NCI-H2171 (cell line): ENCODE measurements at regions not wholly inside any gene's neighbourhood (a gene's known extent, or its start where the extent isn't known, plus 50 kb on each side); places are given as distances from the start of the nearest gene placed in this dataset.

Experiments
- DNase-seq: peaks from one replicate; lab custom pipeline; 2025; lab: John Stamatoyannopoulos, UW

- DNase-seq = no peak
Observed at GRCh38 chr3:10555263-10555662, 49.9 kb upstream of the ATP2B2 start.

DNA sequence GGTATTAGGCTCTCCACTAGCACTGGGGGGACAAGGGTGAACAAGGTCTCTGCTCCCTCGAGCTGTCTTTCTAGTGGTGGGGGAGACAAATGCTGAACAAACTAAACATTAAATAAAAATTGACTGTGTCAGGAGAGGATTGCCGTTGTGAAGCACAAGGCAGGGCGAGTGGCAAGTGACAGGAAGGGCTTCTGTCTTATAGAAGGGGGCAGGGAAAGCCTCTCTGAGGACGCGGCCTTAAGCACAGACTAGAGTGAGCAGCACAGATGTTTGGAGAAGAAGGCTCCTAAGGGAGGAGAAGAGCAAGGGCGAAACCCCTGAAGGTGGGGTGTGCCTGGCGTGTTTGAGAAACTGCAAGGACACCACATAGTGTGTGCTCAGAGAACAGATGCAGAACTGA is 50.9 kb upstream of the ATP2B2 start:
- no peak for DNase-seq

DNA sequence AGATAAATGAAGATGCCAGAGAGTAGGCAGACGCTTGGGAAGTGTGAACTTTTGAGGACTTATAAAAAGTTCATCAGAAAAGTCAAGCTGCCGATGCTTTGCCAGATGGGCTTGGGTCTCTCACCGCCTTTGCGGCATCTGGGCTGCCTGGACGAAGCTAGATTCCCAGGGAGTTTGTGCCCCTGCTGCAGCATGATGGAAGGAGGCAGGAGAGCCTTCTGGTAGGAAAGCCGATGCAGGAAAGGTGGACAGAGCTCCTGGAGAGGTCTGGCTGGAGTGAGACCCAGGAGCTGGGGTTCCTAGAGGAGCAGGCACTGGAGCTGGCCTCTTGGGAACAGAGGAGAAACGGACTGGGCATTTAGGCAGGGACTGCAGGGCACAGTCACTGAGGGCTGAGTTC is 51.9 kb upstream of the ATP2B2 start:
- DNase-seq = no peak

- DNase-seq = no peak
Observed at GRCh38 chr3:10557781-10558373, 52.5 kb upstream of the ATP2B2 start.

- peak; percentile 52 for DNase-seq
Observed at GRCh38 chr3:10558736-10559135, 53.4 kb upstream of the ATP2B2 start.

- no peak for DNase-seq
Observed at GRCh38 chr3:10560060-10560861, 54.9 kb upstream of the ATP2B2 start.

GRCh38 chr3:10561162-10561945 is 56.0 kb upstream of the ATP2B2 start:
- no peak for DNase-seq

- no peak for DNase-seq
Observed at GRCh38 chr3:10561946-10562560, 56.7 kb upstream of the ATP2B2 start.

- no peak for DNase-seq
Observed at GRCh38 chr3:10563396-10563795, 58.0 kb upstream of the ATP2B2 start.

DNA sequence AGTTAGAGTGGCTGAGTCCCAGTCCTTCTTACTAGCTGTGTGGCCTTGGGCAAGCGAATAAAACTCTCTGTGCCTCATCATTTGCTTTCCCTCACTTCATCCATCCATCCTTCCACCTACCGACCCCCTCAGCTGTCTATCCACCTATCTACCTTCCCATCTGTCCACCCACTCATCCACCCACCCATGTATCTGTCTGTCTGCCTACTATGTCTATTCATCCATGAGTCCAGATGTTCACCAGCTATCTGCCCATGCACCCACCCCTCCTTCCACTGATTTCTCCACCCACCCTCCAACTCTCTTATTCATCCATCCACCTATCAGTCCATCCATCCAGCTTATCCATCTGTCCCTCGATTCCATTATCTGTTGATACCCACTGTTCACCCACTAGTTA is 60.4 kb upstream of the ATP2B2 start:
- no peak for DNase-seq

- no peak for DNase-seq
Observed at GRCh38 chr3:10566451-10566850, 61.1 kb upstream of the ATP2B2 start.

DNA sequence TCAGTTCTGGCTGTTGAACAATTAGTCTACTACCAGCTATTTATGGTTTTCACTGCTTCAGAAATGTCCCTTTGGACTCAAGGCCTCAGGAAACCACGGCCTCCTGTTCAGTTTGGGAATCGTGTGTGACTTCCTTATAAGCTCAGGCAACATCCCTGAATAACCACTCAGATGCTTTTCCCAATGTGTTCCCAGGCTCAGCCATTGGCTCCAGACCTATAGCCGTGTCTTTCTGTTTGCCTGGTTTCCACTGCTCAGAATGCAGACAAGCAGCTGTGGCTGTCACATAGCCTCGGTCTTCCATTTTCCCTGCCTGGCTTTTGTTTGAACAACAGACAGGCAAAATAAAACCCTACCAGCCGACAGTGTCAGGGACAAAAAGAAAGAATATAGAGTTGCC is 63.2 kb upstream of the ATP2B2 start:
- no peak for DNase-seq

GRCh38 chr3:10570196-10570946 is 65.0 kb upstream of the ATP2B2 start:
- no peak for DNase-seq

GRCh38 chr3:10574101-10574620 is 68.8 kb upstream of the ATP2B2 start:
- DNase-seq = no peak

DNA sequence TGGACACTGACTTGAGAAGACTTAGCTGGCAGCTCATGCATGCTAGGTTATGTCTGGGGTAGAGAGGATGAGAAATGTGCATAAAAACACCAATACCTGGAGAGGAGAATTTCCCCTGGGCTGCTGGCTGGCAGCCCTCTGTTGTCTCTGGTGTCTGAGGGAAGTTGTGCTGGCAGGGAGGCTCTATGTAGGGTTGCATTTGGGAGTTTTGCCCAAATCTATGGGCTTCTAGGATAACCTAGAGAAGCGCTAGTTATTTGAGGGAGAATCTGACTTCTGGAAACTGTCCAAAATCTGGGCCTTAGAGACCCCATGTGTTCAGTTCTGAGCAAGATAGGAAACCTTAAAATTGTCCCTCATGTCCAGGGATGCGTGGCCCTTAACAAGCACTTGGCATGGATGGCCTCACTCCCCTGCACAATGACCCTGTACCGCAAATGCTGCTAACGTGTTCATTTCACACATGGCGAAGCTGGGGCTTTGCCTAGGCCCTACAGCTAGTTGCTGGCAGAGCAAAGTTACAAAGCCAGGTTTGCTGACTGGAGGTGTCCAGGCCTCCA is 70.3 kb upstream of the ATP2B2 start:
- no peak for DNase-seq

DNA sequence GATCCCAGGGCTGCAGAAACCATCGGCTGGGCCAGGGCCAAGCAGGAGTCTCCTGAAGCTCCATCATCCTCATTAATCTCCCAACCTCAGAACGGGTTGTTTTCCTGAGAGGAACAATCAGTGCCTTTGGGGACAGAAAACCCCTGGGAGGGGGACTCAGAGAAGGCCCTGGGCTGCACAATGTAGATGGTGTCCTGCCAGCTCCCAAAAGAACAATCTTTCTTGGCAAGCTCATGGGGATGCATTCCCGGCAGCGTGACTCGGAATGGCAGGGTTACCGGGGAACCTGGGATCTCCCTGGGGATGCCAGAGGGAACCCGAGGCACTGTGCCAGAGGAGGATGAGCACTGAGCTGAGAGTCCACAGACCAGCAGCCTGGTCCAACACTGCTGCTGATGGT is 72.1 kb upstream of the ATP2B2 start:
- DNase-seq = no peak

DNA sequence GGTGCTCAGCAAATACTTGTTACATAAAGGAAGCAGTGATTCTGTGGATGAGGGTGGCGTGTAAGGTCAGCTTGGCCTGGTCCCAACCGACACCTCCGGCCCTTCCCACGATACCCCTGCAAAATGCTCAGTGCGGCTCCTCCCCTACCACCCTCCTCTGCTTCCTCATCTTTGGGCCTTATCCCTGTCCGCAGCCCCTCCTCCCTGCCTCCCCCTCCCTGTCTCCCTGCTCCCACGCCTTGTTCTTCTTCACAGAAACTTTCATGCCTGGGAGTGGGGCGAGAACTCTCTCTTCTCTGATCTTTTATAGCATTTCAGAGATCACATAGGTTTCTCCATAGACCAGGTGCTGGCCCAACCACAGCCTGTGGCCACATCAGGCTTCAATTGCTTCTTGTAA is 75.0 kb upstream of the ATP2B2 start:
- no peak for DNase-seq

- DNase-seq = no peak
Observed at GRCh38 chr3:10581251-10581650, 75.9 kb upstream of the ATP2B2 start.

- no peak for DNase-seq
Observed at GRCh38 chr3:10581716-10582115, 76.3 kb upstream of the ATP2B2 start.

- no peak for DNase-seq
Observed at GRCh38 chr3:10582733-10583132, 77.3 kb upstream of the ATP2B2 start.
